ENCODE measurements at regions not wholly inside any gene's neighbourhood (a gene's known extent, or its start where the extent isn't known, plus 50 kb on each side); places are given as distances from the start of the nearest gene placed in this dataset.

- TF ChIP-seq CHD7 (IDR thresholded peaks at IDR 0.05; ENCODE audit: insufficient replicate concordance, low read length) (no peak), NRF1 (IDR thresholded peaks at IDR 0.05; ENCODE audit: low read depth, low read length) (no peak), RXRA (IDR thresholded peaks at IDR 0.05; ENCODE audit: insufficient read depth, low read depth, low read length) (no peak), ATF3 (IDR thresholded peaks at IDR 0.05; ENCODE audit: insufficient read depth, low read depth, low read length) (no peak), TAF7 (optimal IDR thresholded peaks at IDR 0.05; ENCODE audit: borderline replicate concordance, low read depth, low read length) (no peak), SIN3A (conservative IDR thresholded peaks at IDR 0.05 in 1 of 2, IDR thresholded peaks at IDR 0.05 in 1 of 2; ENCODE audit: low read depth in 1 of 2, low read length in 2 of 2) (no peak), SIRT6 (IDR thresholded peaks at IDR 0.05; ENCODE audit: low read length) (no peak), POU5F1 (IDR thresholded peaks at IDR 0.05; ENCODE audit: low read depth, low read length) (no peak), HDAC2 (IDR thresholded peaks at IDR 0.05; ENCODE audit: borderline replicate concordance in 1 of 2, low read depth in 2 of 2, low read length in 2 of 2) (no peak), CBX5 (IDR thresholded peaks at IDR 0.05; ENCODE audit: low read depth, low read length) (no peak), EGR1 (IDR thresholded peaks at IDR 0.05; ENCODE audit: borderline replicate concordance, low read depth, low read length) (no peak)
These were observed 238.6 kb downstream of the PTH2R start (continued) for GRCh38 chr2:208645226-208645625.
